Progenitor cell of endocrine pancreas (in vitro differentiated cells): ENCODE measurements at regions not wholly inside any gene's neighbourhood (a gene's known extent, or its start where the extent isn't known, plus 50 kb on each side); places are given as distances from the start of the nearest gene placed in this dataset.

Experiments used
- DNase-seq: peaks from one replicate; pipeline ENCODE4 v3.0.0; 2021; ENCODE audit warnings: low spot score; ENCODE audit not compliant: unreplicated experiment
- H3K27ac Mint-ChIP-seq: 2 replicates; pipeline ENCODE4 v1.8.0; 2021; ENCODE audit warnings: mild to moderate bottlenecking, moderate library complexity, mixed read lengths
- H3K27me3 Mint-ChIP-seq: 2 replicates; pipeline ENCODE4 v1.8.0; 2021; ENCODE audit warnings: mixed read lengths
- H3K36me3 Mint-ChIP-seq: 2 replicates; pipeline ENCODE4 v1.8.0; 2022; ENCODE audit warnings: mixed read lengths; ENCODE audit not compliant: insufficient read depth
- H3K4me1 Mint-ChIP-seq: 2 replicates; pipeline ENCODE4 v1.8.0; 2021; ENCODE audit warnings: low read depth, mixed read lengths
- H3K4me3 Mint-ChIP-seq: 2 replicates; pipeline ENCODE4 v1.8.0; 2021; ENCODE audit warnings: low read depth, mild to moderate bottlenecking, moderate library complexity, mixed read lengths
- H3K9me3 Mint-ChIP-seq: 2 replicates; pipeline ENCODE4 v1.8.0; 2021; ENCODE audit warnings: low read depth, mixed read lengths
- TF ChIP-seq, protein P1 (sequence below): fragments of 200-600 bp; sonication (generic); IDR thresholded peaks from one replicate; pipeline ENCODE4 v1.5.0; 2021; ENCODE audit warnings: antibody characterized with exemption, mild to moderate bottlenecking; ENCODE audit not compliant: unreplicated experiment

DNA sequence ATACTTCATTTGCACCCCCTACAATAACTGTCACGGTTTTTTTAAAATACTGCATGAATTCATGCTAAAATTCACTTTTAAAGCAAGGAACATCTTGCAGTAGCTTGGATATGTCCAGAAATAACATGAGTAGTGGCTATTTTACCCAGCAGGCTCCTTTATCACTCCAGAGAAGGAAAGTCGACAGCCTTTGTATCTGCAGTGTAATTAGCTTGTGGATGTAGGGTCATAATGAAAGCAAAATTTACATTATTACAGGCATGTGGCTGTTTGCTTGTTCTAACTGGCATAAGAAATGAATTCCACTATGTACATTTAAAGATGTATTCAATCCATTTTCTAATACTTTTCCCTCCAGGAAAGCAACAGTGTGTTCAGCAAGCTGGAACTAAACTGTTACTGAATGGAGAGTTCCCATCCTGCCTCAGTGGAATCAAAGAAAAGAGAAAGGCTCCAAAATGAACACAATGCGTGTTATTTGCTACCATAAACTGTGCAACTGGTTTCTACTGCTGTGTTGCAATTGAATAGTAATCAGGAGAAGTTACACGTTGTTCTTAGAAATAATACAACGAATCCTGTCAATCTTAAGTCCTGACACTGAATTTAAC, 321.2 kb upstream of the VRK2 start:
- TF ChIP-seq, protein P1, sequence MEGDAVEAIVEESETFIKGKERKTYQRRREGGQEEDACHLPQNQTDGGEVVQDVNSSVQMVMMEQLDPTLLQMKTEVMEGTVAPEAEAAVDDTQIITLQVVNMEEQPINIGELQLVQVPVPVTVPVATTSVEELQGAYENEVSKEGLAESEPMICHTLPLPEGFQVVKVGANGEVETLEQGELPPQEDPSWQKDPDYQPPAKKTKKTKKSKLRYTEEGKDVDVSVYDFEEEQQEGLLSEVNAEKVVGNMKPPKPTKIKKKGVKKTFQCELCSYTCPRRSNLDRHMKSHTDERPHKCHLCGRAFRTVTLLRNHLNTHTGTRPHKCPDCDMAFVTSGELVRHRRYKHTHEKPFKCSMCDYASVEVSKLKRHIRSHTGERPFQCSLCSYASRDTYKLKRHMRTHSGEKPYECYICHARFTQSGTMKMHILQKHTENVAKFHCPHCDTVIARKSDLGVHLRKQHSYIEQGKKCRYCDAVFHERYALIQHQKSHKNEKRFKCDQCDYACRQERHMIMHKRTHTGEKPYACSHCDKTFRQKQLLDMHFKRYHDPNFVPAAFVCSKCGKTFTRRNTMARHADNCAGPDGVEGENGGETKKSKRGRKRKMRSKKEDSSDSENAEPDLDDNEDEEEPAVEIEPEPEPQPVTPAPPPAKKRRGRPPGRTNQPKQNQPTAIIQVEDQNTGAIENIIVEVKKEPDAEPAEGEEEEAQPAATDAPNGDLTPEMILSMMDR, result no peak
- H3K27me3 Mint-ChIP-seq, result peaks cover 1% of the 10 kb centered on the region
- no peak for DNase-seq
- peaks cover 3% of the 10 kb centered on the region for H3K4me1 Mint-ChIP-seq
- H3K9me3 Mint-ChIP-seq, result no peaks in the 10 kb centered on the region
- H3K27ac Mint-ChIP-seq, result no peak overlapping the region
- no peak overlapping the region for H3K4me3 Mint-ChIP-seq
- no peaks in the 10 kb centered on the region for H3K36me3 Mint-ChIP-seq

DNA sequence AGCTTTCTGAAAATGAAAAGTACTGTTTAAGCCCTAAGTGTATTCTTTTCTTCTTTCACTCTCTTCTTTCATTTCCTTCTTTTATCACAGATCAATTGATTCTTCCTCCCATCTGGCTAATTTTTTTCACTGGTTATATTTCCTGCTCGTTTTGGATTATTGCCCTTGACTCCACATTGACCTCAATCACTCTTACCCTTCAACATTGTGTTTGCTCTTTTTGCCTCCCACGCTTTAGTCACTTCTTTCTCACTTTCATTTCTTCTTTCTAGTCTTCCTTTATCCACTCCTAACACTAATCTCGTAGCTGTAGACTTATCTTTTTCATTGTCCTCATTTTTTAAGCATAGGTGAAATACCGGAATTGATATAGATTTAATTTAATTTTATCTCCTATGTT, 320.3 kb upstream of the VRK2 start:
- H3K36me3 Mint-ChIP-seq, result no peaks in the 10 kb centered on the region
- H3K4me1 Mint-ChIP-seq, result peaks cover 2% of the 10 kb centered on the region
- H3K27me3 Mint-ChIP-seq, result no peaks in the 10 kb centered on the region
- DNase-seq, result no peak
- no peak overlapping the region for H3K27ac Mint-ChIP-seq
- no peak overlapping the region for H3K4me3 Mint-ChIP-seq
- TF ChIP-seq, protein P1, result no peak
- no peaks in the 10 kb centered on the region for H3K9me3 Mint-ChIP-seq

DNA sequence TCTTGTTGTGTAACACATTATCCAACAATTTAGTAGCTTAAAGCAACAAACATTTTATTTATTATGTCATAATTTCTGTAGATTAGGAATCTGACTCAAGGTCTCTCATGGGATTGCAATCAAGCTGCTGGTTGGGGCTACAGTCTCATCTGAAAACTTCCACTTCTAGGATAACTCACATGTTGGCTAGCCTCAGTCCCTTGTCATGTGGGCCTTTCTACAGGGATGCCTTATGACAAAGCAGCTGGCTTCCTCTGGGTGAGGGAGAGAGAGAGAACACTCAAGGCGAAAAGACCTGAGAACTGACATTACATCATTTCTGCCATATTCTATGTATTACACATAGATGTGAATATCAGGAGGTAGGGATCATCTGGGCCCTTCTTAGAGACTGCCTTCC, 317.9 kb upstream of the VRK2 start:
- TF ChIP-seq, protein P1, result no peak
- Mint-ChIP-seq H3K4me3 (no peak overlapping the region), H3K36me3 (no peaks in the 10 kb centered on the region), H3K4me1 (peaks cover 2% of the 10 kb centered on the region), H3K9me3 (no peaks in the 10 kb centered on the region), H3K27me3 (no peaks in the 10 kb centered on the region), H3K27ac (no peak overlapping the region)
- DNase-seq, result no peak

DNA sequence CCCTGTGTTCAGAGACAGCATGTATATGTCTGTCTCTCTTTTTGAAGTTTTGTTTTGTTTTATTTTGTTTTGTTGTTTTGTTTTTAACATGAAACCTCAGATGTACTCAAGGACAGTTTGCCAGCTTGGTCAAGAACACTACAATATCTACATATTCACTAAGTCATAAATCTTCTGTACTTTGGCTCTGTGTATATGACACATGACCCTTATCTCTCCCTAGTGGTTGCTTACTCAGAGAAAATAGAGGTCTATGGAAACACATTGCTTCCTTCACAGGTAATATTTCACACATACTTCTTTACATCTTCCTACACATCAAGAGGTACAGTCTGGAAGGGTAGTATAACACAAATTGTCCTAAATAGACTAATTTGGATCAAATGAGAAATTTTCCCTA, 312.6 kb upstream of the VRK2 start:
- Mint-ChIP-seq H3K27ac (no peak overlapping the region), H3K36me3 (no peaks in the 10 kb centered on the region), H3K4me3 (no peak overlapping the region), H3K4me1 (no peaks in the 10 kb centered on the region), H3K27me3 (no peaks in the 10 kb centered on the region), H3K9me3 (peaks cover 3% of the 10 kb centered on the region)
- DNase-seq, result no peak
- TF ChIP-seq, protein P1, result no peak

DNA sequence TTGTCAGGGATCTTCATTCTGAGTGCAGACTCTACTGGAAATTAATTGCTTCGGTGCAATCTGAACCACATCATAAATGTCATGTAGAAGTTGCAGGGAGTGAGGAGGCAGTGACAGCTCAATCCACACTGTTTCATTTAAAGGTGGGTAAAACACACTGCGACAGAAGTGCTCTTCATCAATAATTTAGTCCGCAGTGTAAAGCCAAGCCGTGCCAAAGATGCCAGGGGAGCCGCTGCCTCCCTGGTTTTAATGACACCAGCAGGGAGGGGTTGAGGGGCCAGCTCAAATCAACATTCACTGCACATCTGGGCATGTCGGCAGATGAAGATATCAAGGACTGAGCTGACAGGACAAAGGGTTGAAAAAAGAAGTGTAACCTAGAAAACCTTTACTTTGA, 305.7 kb upstream of the VRK2 start:
- Mint-ChIP-seq H3K36me3 (no peaks in the 10 kb centered on the region), H3K4me3 (no peak overlapping the region), H3K27me3 (no peaks in the 10 kb centered on the region), H3K9me3 (no peaks in the 10 kb centered on the region), H3K27ac (no peak overlapping the region), H3K4me1 (no peaks in the 10 kb centered on the region)
- TF ChIP-seq, protein P1, result no peak
- DNase-seq, result no peak
